HEK293 (cell line): ENCODE measurements at regions not wholly inside any gene's neighbourhood (a gene's known extent, or its start where the extent isn't known, plus 50 kb on each side); places are given as distances from the start of the nearest gene placed in this dataset.

Source experiments
- KLF1 ChIP-seq: fragments of 450-650 bp; formaldehyde crosslinking; IDR thresholded peaks from 2 replicates; pipeline ENCODE4 v1.5.1; 2016; ENCODE audit warnings: missing biosample characterization, missing genetic modification characterization
- MYNN ChIP-seq: fragments of 450-650 bp; formaldehyde crosslinking; IDR thresholded peaks from 2 replicates; pipeline ENCODE4 v1.5.1; 2016; ENCODE audit warnings: missing biosample characterization, missing genetic modification characterization, borderline replicate concordance
- ZFP41 ChIP-seq: fragments of 450-650 bp; formaldehyde crosslinking; IDR thresholded peaks from 2 replicates; pipeline ENCODE4 v1.5.1; 2016; ENCODE audit warnings: missing biosample characterization, missing genetic modification characterization, borderline replicate concordance
- ZNF274 ChIP-seq, 2 experiments: fragments of 200-500 bp in 1 of 2; fragments of 450-650 bp in 1 of 2; sonication (Bioruptor generic) in 1 of 2; formaldehyde crosslinking in 1 of 2; IDR thresholded peaks; 2 replicates each; pipeline versions ENCODE4 v1.5.1 to v1.6.1; 2014 to 2016; ENCODE audit warnings: borderline replicate concordance in 1 of 2, inconsistent platforms in 1 of 2, low read length in 1 of 2, missing biosample characterization in 1 of 2, missing genetic modification characterization in 1 of 2
- ZNF416 ChIP-seq: fragments of 450-650 bp; formaldehyde crosslinking; IDR thresholded peaks from 2 replicates; pipeline ENCODE4 v1.5.1; 2016; ENCODE audit warnings: missing biosample characterization, missing genetic modification characterization
- ZNF654 ChIP-seq: fragments of 450-650 bp; formaldehyde crosslinking; IDR thresholded peaks from 2 replicates; pipeline ENCODE4 v1.5.1; 2016; ENCODE audit warnings: low read depth, missing biosample characterization, missing genetic modification characterization
- ZNF664 ChIP-seq: fragments of 450-650 bp; formaldehyde crosslinking; IDR thresholded peaks from 2 replicates; pipeline ENCODE4 v1.5.1; 2016; ENCODE audit warnings: missing biosample characterization, missing genetic modification characterization
- ZNF843 ChIP-seq: fragments of 450-650 bp; formaldehyde crosslinking; IDR thresholded peaks from 2 replicates; pipeline ENCODE4 v1.5.1; 2016; ENCODE audit warnings: missing biosample characterization, missing genetic modification characterization
- ZSCAN16 ChIP-seq: fragments of 450-650 bp; formaldehyde crosslinking; IDR thresholded peaks from 2 replicates; pipeline ENCODE4 v1.5.1; 2016; ENCODE audit warnings: missing biosample characterization, missing genetic modification characterization
- TF ChIP-seq, protein P1 (sequence below): fragments of 450-650 bp; formaldehyde crosslinking; IDR thresholded peaks from 2 replicates; pipeline ENCODE4 v1.5.1; 2016; ENCODE audit warnings: missing biosample characterization, missing genetic modification characterization
- TF ChIP-seq, protein P2 (sequence below): fragments of 450-650 bp; formaldehyde crosslinking; IDR thresholded peaks from 2 replicates; pipeline ENCODE4 v1.5.1; 2016; ENCODE audit warnings: missing biosample characterization, missing genetic modification characterization
- TF ChIP-seq, protein P3 (sequence below): fragments of 450-650 bp; formaldehyde crosslinking; IDR thresholded peaks from 2 replicates; pipeline ENCODE4 v1.5.1; 2016; ENCODE audit warnings: missing biosample characterization, missing genetic modification characterization
- TF ChIP-seq, protein P4 (sequence below): fragments of 450-650 bp; formaldehyde crosslinking; IDR thresholded peaks from 2 replicates; pipeline ENCODE4 v1.5.1; 2016; ENCODE audit warnings: missing biosample characterization, missing genetic modification characterization
- TF ChIP-seq, protein P5 (sequence below): sonication (generic); formaldehyde crosslinking; IDR thresholded peaks from 2 replicates; pipeline ENCODE4 v1.8.1; 2022; ENCODE audit warnings: mild to moderate bottlenecking, moderate library complexity, missing genetic modification reagents

DNA sequence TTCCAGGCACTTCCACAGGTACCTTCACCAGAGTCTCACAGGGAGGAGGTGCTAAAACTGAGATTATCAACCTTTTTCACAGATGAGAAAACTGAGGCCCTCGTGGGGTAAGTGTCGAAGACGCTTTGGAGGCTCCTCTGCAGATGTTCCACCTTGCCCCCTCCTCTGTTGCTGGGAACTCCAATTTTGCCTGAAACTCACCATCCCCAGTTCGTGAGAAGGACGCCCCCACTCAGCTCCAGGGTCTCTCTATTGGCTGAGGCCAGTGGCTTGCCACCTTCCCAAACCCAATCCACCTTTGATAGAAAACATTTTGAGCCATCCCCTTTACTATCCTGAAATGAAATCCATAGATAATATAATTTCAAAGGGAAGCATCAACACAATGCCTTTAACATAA lies 109.1 kb downstream of the CYP26B1 start:
- TF ChIP-seq ZNF416 (tag by site-specific recombination) (no peak), MYNN (no peak), ZNF664 (tag by site-specific recombination) (no peak), ZFP41 (tag by site-specific recombination) (no peak), KLF1 (tag by site-specific recombination) (no peak), ZNF654 (tag by site-specific recombination) (no peak), ZSCAN16 (tag by site-specific recombination) (no peak), ZNF274 (IDR thresholded peaks at IDR 0.05; ENCODE audit: low read length) (no peak), ZNF274 (tag by site-specific recombination; IDR thresholded peaks at IDR 0.05; ENCODE audit: borderline replicate concordance) (no peak), ZNF843 (tag by site-specific recombination) (no peak)
- TF ChIP-seq, protein P1, sequence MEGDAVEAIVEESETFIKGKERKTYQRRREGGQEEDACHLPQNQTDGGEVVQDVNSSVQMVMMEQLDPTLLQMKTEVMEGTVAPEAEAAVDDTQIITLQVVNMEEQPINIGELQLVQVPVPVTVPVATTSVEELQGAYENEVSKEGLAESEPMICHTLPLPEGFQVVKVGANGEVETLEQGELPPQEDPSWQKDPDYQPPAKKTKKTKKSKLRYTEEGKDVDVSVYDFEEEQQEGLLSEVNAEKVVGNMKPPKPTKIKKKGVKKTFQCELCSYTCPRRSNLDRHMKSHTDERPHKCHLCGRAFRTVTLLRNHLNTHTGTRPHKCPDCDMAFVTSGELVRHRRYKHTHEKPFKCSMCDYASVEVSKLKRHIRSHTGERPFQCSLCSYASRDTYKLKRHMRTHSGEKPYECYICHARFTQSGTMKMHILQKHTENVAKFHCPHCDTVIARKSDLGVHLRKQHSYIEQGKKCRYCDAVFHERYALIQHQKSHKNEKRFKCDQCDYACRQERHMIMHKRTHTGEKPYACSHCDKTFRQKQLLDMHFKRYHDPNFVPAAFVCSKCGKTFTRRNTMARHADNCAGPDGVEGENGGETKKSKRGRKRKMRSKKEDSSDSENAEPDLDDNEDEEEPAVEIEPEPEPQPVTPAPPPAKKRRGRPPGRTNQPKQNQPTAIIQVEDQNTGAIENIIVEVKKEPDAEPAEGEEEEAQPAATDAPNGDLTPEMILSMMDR (tag by site-specific recombination): no peak
- TF ChIP-seq, protein P2, sequence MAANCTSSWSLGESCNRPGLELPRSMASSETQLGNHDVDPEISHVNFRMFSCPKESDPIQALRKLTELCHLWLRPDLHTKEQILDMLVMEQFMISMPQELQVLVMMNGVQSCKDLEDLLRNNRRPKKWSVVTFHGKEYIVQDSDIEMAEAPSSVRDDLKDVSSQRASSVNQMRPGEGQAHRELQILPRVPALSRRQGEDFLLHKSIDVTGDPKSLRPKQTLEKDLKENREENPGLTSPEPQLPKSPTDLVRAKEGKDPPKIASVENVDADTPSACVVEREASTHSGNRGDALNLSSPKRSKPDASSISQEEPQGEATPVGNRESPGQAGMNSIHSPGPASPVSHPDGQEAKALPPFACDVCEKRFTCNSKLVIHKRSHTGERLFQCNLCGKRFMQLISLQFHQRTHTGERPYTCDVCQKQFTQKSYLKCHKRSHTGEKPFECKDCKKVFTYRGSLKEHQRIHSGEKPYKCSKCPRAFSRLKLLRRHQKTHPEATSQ: no peak
- TF ChIP-seq, protein P3, sequence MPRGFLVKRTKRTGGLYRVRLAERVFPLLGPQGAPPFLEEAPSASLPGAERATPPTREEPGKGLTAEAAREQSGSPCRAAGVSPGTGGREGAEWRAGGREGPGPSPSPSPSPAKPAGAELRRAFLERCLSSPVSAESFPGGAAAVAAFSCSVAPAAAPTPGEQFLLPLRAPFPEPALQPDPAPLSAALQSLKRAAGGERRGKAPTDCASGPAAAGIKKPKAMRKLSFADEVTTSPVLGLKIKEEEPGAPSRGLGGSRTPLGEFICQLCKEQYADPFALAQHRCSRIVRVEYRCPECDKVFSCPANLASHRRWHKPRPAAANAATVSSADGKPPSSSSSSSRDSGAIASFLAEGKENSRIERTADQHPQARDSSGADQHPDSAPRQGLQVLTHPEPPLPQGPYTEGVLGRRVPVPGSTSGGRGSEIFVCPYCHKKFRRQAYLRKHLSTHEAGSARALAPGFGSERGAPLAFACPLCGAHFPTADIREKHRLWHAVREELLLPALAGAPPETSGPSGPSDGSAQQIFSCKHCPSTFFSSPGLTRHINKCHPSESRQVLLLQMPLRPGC (tag by site-specific recombination): no peak
- TF ChIP-seq, protein P4, sequence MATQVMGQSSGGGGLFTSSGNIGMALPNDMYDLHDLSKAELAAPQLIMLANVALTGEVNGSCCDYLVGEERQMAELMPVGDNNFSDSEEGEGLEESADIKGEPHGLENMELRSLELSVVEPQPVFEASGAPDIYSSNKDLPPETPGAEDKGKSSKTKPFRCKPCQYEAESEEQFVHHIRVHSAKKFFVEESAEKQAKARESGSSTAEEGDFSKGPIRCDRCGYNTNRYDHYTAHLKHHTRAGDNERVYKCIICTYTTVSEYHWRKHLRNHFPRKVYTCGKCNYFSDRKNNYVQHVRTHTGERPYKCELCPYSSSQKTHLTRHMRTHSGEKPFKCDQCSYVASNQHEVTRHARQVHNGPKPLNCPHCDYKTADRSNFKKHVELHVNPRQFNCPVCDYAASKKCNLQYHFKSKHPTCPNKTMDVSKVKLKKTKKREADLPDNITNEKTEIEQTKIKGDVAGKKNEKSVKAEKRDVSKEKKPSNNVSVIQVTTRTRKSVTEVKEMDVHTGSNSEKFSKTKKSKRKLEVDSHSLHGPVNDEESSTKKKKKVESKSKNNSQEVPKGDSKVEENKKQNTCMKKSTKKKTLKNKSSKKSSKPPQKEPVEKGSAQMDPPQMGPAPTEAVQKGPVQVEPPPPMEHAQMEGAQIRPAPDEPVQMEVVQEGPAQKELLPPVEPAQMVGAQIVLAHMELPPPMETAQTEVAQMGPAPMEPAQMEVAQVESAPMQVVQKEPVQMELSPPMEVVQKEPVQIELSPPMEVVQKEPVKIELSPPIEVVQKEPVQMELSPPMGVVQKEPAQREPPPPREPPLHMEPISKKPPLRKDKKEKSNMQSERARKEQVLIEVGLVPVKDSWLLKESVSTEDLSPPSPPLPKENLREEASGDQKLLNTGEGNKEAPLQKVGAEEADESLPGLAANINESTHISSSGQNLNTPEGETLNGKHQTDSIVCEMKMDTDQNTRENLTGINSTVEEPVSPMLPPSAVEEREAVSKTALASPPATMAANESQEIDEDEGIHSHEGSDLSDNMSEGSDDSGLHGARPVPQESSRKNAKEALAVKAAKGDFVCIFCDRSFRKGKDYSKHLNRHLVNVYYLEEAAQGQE (tag by site-specific recombination): no peak
- TF ChIP-seq, protein P5, sequence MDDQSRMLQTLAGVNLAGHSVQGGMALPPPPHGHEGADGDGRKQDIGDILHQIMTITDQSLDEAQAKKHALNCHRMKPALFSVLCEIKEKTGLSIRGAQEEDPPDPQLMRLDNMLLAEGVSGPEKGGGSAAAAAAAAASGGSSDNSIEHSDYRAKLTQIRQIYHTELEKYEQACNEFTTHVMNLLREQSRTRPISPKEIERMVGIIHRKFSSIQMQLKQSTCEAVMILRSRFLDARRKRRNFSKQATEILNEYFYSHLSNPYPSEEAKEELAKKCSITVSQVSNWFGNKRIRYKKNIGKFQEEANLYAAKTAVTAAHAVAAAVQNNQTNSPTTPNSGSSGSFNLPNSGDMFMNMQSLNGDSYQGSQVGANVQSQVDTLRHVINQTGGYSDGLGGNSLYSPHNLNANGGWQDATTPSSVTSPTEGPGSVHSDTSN (CRISPR knock-in tag): no peak
